IPS-18a (cell line): ENCODE measurements at regions not wholly inside any gene's neighbourhood (a gene's known extent, or its start where the extent isn't known, plus 50 kb on each side); places are given as distances from the start of the nearest gene placed in this dataset.

Source experiments
- H3K27ac ChIP-seq: one replicate; pipeline ENCODE4 v1.5.1; 2013; ENCODE audit warnings: low read length
- H3K27me3 ChIP-seq: one replicate; pipeline ENCODE4 v1.6.1; 2013; ENCODE audit warnings: mild to moderate bottlenecking, low read length; ENCODE audit not compliant: control insufficient read depth, insufficient read depth
- H3K36me3 ChIP-seq: one replicate; pipeline ENCODE4 v1.6.1; 2013; ENCODE audit warnings: low read depth, low read length; ENCODE audit not compliant: control insufficient read depth
- H3K4me1 ChIP-seq: one replicate; pipeline ENCODE4 v1.6.1; 2013; ENCODE audit warnings: low read depth, low read length; ENCODE audit not compliant: control insufficient read depth
- H3K4me3 ChIP-seq: one replicate; pipeline ENCODE4 v1.5.1; 2013; ENCODE audit warnings: low read length
- H3K9ac ChIP-seq: one replicate; pipeline ENCODE4 v1.6.1; 2013; ENCODE audit warnings: mild to moderate bottlenecking, low read length, moderate library complexity
- H3K9me3 ChIP-seq: one replicate; pipeline ENCODE4 v1.6.1; 2013; ENCODE audit warnings: low read depth, low read length; ENCODE audit not compliant: control insufficient read depth

GRCh38 chr7:21160401-21160800 lies 267.5 kb upstream of the SP4 start:
- Histone ChIP-seq H3K27ac (no peak overlapping the region), H3K4me3 (no peak overlapping the region), H3K27me3 (no peaks in the 10 kb centered on the region), H3K4me1 (no peaks in the 10 kb centered on the region), H3K9me3 (no peaks in the 10 kb centered on the region), H3K9ac (no peak overlapping the region), H3K36me3 (no peaks in the 10 kb centered on the region)

- Histone ChIP-seq H3K36me3 (no peaks in the 10 kb centered on the region), H3K9ac (peak overlapping the region; percentile 66), H3K27me3 (peaks cover 21% of the 10 kb centered on the region), H3K4me3 (peak overlapping the region; percentile 70), H3K27ac (peak overlapping the region; percentile 52), H3K9me3 (no peaks in the 10 kb centered on the region), H3K4me1 (peaks cover 48% of the 10 kb centered on the region)
Measured at GRCh38 chr7:21167942-21168341, 259.9 kb upstream of the SP4 start.

- H3K27me3 ChIP-seq: peaks cover 21% of the 10 kb centered on the region
- H3K4me3 ChIP-seq: peak overlapping the region; percentile 70
Measured at GRCh38 chr7:21169667-21170580, 258.0 kb upstream of the SP4 start.

GRCh38 chr7:21172800-21173199 lies 255.1 kb upstream of the SP4 start:
- Histone ChIP-seq H3K27me3 (peaks cover 21% of the 10 kb centered on the region), H3K4me3 (no peak overlapping the region), H3K27ac (no peak overlapping the region), H3K36me3 (no peaks in the 10 kb centered on the region), H3K9ac (no peak overlapping the region), H3K4me1 (peaks cover 50% of the 10 kb centered on the region), H3K9me3 (no peaks in the 10 kb centered on the region)

More at GRCh38 chr7:21169667-21170580, 258.0 kb upstream of the SP4 start:
- Histone ChIP-seq H3K9ac (peak overlapping the region; percentile 66), H3K4me1 (peaks cover 48% of the 10 kb centered on the region), H3K36me3 (no peaks in the 10 kb centered on the region), H3K27ac (peak overlapping the region; percentile 94), H3K9me3 (no peaks in the 10 kb centered on the region)

DNA sequence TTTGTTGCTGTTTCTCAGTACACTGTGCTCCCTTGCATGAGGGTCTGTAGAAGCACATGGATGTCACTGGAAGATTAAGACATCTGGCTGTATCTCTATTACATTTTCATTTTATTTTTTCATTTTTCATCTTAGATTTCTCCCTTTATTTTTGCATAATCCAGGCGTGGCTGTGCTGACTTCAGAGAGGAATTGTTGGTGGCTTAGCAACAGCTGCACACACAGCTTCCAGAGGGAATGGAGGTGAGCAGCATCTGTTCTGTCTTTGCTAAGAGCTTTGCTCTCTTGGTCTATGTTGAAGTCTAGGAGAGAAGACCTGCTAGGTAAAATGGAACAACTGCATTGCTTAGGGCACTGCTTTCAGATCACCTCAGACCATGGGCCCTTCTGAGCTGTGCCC lies 254.4 kb upstream of the SP4 start:
- Histone ChIP-seq H3K27me3 (peaks cover 21% of the 10 kb centered on the region), H3K36me3 (no peaks in the 10 kb centered on the region), H3K27ac (no peak overlapping the region), H3K4me1 (peaks cover 44% of the 10 kb centered on the region), H3K9ac (no peak overlapping the region), H3K9me3 (no peaks in the 10 kb centered on the region), H3K4me3 (no peak overlapping the region)

DNA sequence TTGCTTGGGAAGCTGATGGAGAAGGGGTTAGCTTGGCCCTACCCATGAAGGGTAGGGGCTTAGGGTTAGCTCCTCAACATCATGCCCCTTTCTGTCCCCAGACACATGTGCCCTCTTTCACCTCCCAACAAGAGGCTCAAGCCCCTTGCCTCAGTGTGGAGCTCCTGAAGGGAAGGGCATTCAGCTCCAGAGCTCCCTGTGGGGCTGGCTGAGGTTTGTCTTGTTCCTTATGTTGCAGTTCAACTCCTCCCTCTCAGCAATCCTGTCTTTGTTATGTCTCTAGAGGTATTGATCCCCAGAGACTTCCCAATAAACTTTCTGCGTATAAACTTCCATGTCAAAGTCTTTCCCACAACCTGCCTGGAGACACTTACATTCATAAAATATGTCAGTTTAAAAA lies 252.2 kb upstream of the SP4 start:
- H3K9me3 ChIP-seq: no peaks in the 10 kb centered on the region
- no peaks in the 10 kb centered on the region for H3K36me3 ChIP-seq
- H3K4me1 ChIP-seq: peaks cover 30% of the 10 kb centered on the region
- no peak overlapping the region for H3K9ac ChIP-seq
- no peak overlapping the region for H3K27ac ChIP-seq
- peaks cover 15% of the 10 kb centered on the region for H3K27me3 ChIP-seq
- no peak overlapping the region for H3K4me3 ChIP-seq

- H3K36me3 ChIP-seq: no peaks in the 10 kb centered on the region
- H3K4me1 ChIP-seq: peaks cover 15% of the 10 kb centered on the region
- H3K9me3 ChIP-seq: no peaks in the 10 kb centered on the region
- no peak overlapping the region for H3K4me3 ChIP-seq
- no peak overlapping the region for H3K9ac ChIP-seq
- H3K27me3 ChIP-seq: no peaks in the 10 kb centered on the region
- no peak overlapping the region for H3K27ac ChIP-seq
Measured at GRCh38 chr7:21184942-21185652, 242.8 kb upstream of the SP4 start.

- Histone ChIP-seq H3K9ac (no peak overlapping the region), H3K27me3 (no peaks in the 10 kb centered on the region), H3K4me3 (no peak overlapping the region), H3K27ac (no peak overlapping the region), H3K36me3 (no peaks in the 10 kb centered on the region), H3K4me1 (peaks cover 15% of the 10 kb centered on the region), H3K9me3 (no peaks in the 10 kb centered on the region)
Measured at GRCh38 chr7:21185653-21186265, 242.1 kb upstream of the SP4 start.

DNA sequence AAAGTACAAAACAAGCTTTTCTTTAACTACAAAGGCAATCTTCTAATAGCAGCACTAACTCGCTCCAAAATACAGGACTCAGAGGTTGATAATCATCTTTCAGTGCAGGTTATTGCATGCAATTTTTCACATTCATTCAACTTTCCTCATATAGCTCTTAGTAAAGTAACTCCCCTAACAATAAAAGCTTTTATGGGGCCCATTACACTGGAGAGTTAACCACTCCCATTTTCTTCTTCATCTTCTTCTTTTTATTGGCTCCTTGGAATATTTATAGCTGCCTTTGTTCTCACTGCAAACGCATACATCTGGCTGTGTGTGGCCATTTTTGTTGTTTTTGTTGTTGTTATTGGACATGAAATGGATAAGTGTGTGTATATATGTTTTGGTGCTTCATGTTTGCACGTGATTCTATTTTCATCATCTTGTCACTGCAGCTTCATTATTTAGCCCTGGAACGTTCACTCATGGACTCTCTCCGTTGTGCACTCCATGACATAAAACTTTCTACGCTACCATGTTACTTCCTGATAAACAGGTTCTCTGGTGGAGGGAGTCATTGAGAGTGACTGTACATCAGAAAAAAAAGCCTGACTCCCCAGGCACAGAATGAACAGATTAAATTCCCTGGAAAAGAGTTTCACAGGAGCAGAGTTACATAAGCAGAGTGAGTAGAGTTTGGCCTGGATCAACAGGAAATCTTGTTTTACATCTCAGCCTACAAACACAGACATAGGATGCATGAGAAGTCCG lies 236.4 kb upstream of the SP4 start:
- H3K27me3 ChIP-seq: no peaks in the 10 kb centered on the region

GRCh38 chr7:21192657-21193056 lies 235.2 kb upstream of the SP4 start:
- Histone ChIP-seq H3K4me1 (peaks cover 3% of the 10 kb centered on the region), H3K9ac (no peak overlapping the region), H3K27me3 (no peaks in the 10 kb centered on the region), H3K36me3 (no peaks in the 10 kb centered on the region), H3K9me3 (no peaks in the 10 kb centered on the region), H3K4me3 (no peak overlapping the region), H3K27ac (no peak overlapping the region)

More for the DNA sequence above, 236.4 kb upstream of the SP4 start:
- no peaks in the 10 kb centered on the region for H3K36me3 ChIP-seq
- H3K4me3 ChIP-seq: no peak overlapping the region
- H3K4me1 ChIP-seq: peaks cover 3% of the 10 kb centered on the region
- no peak overlapping the region for H3K9ac ChIP-seq
- no peak overlapping the region for H3K27ac ChIP-seq
- no peaks in the 10 kb centered on the region for H3K9me3 ChIP-seq

DNA sequence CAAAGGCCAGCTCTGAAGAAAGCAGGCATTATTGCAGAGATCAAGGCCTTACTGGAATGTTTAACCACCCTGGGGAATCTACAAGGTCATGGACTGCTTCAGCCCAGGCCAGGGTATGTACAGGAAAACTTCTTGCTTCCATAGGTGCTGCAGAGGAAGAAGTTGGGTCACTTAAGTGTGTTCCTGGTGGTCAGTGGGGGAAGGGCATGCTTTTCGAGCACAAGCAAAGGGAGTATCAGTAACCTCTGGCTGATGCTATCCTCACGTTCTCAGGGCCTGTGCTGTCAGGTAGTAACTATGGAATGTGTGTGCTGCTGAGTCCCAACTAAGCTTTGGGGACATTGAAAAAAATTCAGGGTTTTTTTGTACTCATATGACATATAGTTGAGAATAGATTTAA lies 234.0 kb upstream of the SP4 start:
- no peak overlapping the region for H3K27ac ChIP-seq
- H3K36me3 ChIP-seq: no peaks in the 10 kb centered on the region
- no peak overlapping the region for H3K4me3 ChIP-seq
- peaks cover 3% of the 10 kb centered on the region for H3K4me1 ChIP-seq
- H3K9me3 ChIP-seq: no peaks in the 10 kb centered on the region
- H3K27me3 ChIP-seq: no peaks in the 10 kb centered on the region
- H3K9ac ChIP-seq: no peak overlapping the region
